ENCODE measurements at regions not wholly inside any gene's neighbourhood (a gene's known extent, or its start where the extent isn't known, plus 50 kb on each side); places are given as distances from the start of the nearest gene placed in this dataset.

DNA sequence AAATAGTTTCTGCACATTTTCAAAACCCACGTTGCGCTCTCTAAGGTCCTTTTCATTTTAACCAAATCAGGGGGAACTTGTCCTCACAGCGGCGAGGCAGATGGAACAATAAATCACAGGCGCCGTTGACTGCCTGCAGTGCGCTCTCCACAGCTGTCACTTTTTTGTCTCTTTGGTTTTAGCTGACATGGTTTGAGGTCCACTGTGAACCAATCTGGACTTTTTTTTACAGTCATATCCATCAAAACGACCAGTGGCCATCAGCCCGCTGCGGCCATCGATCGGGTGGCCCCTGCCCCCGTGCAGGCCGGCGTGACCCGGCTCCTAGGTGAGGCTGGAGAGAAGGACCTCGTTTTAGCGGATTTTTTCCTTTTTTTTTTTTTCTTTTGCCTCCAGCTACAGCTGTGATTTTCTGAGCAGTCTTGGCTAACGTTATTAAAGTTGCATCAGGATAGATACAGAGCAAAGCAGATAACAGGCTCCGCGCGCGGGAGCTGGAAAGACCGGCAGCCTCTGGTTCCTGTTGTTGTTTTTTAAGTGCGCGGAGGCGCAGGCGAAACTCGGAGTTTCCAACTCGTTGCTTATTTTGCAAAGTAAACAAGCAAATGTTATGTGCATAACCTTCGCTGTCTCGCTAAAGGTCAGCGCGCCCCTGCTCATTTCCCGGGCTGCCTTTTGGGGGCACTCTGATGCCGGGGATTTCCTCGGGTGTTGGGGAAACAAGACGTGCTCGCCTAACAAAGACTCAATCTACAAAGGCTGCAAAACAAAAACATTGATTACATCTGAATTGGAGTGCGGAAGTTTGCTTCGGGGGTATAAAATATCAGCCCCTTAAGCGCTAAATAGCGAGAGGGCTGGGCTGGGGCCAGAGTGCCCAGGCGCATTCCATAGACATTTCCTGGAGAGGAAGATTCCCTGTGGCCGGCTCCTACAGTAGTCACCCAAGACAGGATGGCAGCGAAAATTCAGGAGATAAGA is 414.8 kb upstream of the MKI67 start:
- no peak for DNase-seq (ENCODE audit: extremely low read depth, low read depth)
- TF ChIP-seq, protein P1, sequence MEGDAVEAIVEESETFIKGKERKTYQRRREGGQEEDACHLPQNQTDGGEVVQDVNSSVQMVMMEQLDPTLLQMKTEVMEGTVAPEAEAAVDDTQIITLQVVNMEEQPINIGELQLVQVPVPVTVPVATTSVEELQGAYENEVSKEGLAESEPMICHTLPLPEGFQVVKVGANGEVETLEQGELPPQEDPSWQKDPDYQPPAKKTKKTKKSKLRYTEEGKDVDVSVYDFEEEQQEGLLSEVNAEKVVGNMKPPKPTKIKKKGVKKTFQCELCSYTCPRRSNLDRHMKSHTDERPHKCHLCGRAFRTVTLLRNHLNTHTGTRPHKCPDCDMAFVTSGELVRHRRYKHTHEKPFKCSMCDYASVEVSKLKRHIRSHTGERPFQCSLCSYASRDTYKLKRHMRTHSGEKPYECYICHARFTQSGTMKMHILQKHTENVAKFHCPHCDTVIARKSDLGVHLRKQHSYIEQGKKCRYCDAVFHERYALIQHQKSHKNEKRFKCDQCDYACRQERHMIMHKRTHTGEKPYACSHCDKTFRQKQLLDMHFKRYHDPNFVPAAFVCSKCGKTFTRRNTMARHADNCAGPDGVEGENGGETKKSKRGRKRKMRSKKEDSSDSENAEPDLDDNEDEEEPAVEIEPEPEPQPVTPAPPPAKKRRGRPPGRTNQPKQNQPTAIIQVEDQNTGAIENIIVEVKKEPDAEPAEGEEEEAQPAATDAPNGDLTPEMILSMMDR (IDR thresholded peaks at IDR 0.05; ENCODE audit: low read depth, low read length): no peak

DNA sequence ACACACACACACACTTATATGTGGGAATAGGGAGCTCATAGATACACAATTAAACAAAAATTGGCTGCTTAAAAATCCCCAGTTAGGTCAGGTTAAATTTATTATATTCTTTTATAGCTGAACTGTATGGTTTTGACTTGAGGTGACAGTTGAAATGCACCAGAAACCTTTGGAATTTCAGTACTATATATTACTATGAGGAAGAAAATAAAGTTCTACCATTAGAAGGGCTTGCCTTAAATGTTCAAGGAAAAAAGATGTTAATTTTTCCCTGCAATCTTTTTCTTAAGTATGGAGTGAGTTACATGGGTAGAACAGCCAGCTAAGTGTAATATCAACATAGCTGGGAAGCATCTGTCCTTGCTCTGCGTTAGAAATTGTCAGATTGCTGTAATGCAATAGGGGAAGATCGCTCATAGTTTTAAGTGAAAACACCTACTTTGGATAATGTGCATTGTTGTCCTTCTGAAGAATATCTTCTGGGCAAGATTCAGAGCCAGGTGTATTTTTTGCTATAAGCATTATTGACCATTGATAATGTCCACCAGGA is 415.8 kb upstream of the MKI67 start:
- TF ChIP-seq, protein P1 (IDR thresholded peaks at IDR 0.05; ENCODE audit: low read depth, low read length): no peak
- DNase-seq (ENCODE audit: extremely low read depth, low read depth): no peak

GRCh38 chr10:128542659-128543058 is 416.4 kb upstream of the MKI67 start:
- DNase-seq (ENCODE audit: extremely low read depth, low read depth): no peak
- TF ChIP-seq, protein P1 (IDR thresholded peaks at IDR 0.05; ENCODE audit: low read depth, low read length): no peak

DNA sequence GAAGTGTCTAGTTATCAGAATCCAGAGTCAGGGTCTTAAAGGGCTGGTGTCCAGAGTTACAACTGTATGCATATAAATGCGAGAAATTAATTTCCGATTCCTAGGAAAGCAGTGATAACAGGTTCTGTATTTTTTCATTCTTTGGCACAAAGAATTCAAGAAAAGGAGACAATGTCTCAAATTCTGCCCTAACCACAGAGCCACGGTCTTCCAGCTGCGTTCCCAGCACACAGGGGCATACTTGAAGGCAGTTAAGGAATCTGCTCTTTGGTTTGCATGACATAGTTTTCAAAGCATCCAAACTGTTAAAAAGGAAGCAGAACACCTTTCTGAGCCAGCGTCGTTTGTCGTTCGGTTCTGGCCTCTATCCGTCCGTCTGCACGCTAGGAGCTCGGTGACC is 416.9 kb upstream of the MKI67 start:
- TF ChIP-seq, protein P1 (IDR thresholded peaks at IDR 0.05; ENCODE audit: low read depth, low read length): no peak
- no peak for DNase-seq (ENCODE audit: extremely low read depth, low read depth)

DNA sequence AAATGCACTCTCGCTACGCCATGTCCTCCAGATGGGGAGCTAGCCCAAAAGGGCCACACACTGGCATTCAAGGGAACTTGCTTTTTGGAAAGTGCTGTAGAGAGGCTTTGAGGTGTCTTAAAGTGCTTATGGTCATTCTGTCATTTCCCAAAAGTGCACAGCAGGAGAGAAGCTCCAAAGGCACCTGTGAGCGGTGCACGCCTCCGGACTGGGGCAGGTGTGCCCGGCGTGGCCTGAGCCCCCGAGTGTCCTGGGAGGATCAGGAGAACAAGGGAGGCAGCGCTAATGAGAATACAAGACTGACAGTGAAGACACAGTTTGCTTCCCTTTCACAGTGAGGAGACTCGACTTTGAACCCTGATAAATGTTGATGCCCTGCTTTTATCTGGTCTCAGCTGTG is 419.0 kb upstream of the MKI67 start:
- TF ChIP-seq, protein P1 (IDR thresholded peaks at IDR 0.05; ENCODE audit: low read depth, low read length): no peak
- no peak for DNase-seq (ENCODE audit: extremely low read depth, low read depth)

GRCh38 chr10:128546651-128547165 is 420.5 kb upstream of the MKI67 start:
- DNase-seq (ENCODE audit: extremely low read depth, low read depth): no peak
- TF ChIP-seq, protein P1 (IDR thresholded peaks at IDR 0.05; ENCODE audit: low read depth, low read length): no peak

- TF ChIP-seq, protein P1 (IDR thresholded peaks at IDR 0.05; ENCODE audit: low read depth, low read length): no peak
- no peak for DNase-seq (ENCODE audit: extremely low read depth, low read depth)
Observed at GRCh38 chr10:128549101-128549608, 422.9 kb upstream of the MKI67 start.
